H1 (cell line): ENCODE measurements at regions not wholly inside any gene's neighbourhood (a gene's known extent, or its start where the extent isn't known, plus 50 kb on each side); places are given as distances from the start of the nearest gene placed in this dataset.

Experiments used
- CTCF ChIA-PET: fragments of 300-600 bp; sonication (Branson Sonifier 250); formaldehyde crosslinking; loops from one replicate; lab custom pipeline; 2021; ENCODE audit not compliant: partially characterized antibody; lab: Charles Lee
- POLR2A ChIA-PET: fragments of 300-600 bp; sonication (Branson Sonifier 250); formaldehyde crosslinking; loops from one replicate; lab custom pipeline; 2021; ENCODE audit warnings: inconsistent platforms; ENCODE audit not compliant: partially characterized antibody; lab: Charles Lee
- DNase-seq, 2 experiments: peaks; one replicate each; pipeline versions ENCODE4 v3.0.0 to v3.0.0-alpha.2; 2010 to 2022; ENCODE audit warnings: low spot score in 2 of 2, low read depth in 1 of 2, mixed read lengths in 1 of 2
- FAIRE-seq: peaks from 2 replicates; lab custom pipeline; 2011; peaks lifted over from hg19 to GRCh38; lab: Jason Lieb, UNC
- H2AFZ ChIP-seq: 2 replicates; pipeline ENCODE4 v1.8.1; 2012; ENCODE audit warnings: low read length, inconsistent platforms
- H2AK5ac ChIP-seq: 2 replicates; pipeline ENCODE4 v1.6.1; 2013; ENCODE audit warnings: low read depth, low read length
- H2BK120ac ChIP-seq: replicated peaks from 2 replicates; pipeline ENCODE3; 2013; ENCODE audit warnings: low read depth, low read length, inconsistent platforms
- H2BK12ac ChIP-seq: 2 replicates; pipeline ENCODE4 v1.6.1; 2013; ENCODE audit warnings: low read depth, low read length
- H2BK15ac ChIP-seq: 2 replicates; pipeline ENCODE4 v1.6.1; 2013; ENCODE audit warnings: low read length
- H2BK20ac ChIP-seq: 2 replicates; pipeline ENCODE4 v1.6.1; 2013; ENCODE audit warnings: low read length
- H2BK5ac ChIP-seq: 2 replicates; pipeline ENCODE4 v1.6.1; 2013; ENCODE audit warnings: low read depth, low read length
- H3K14ac ChIP-seq: 2 replicates; pipeline ENCODE4 v1.6.1; 2013; ENCODE audit warnings: inconsistent platforms; ENCODE audit not compliant: insufficient read length
- H3K18ac ChIP-seq: 2 replicates; pipeline ENCODE4 v1.6.1; 2013; ENCODE audit warnings: low read length; ENCODE audit errors: extremely low read depth
- H3K23ac ChIP-seq: 2 replicates; pipeline ENCODE4 v1.6.1; 2013; ENCODE audit warnings: inconsistent platforms; ENCODE audit not compliant: insufficient read length
- H3K23me2 ChIP-seq: 2 replicates; pipeline ENCODE4 v1.6.1; 2013; ENCODE audit warnings: low read depth, low read length
- H3K27ac ChIP-seq: 2 replicates; pipeline ENCODE4 v1.6.1; 2011; ENCODE audit warnings: low read depth, low read length, inconsistent platforms
- H3K27me3 ChIP-seq, 4 experiments: replicated peaks in 1 of 4; 1 replicate in 1 of 4; 2 replicates in 3 of 4; pipeline versions ENCODE4 v1.6.1 to v1.8.1; 2011 to 2013; ENCODE audit warnings: low read length in 3 of 4, mild to moderate bottlenecking in 3 of 4, inconsistent platforms in 2 of 4, mixed read lengths in 2 of 4, moderate library complexity in 1 of 4; ENCODE audit not compliant: control insufficient read depth in 3 of 4, insufficient read depth in 3 of 4; ENCODE audit errors: extremely low read depth in 1 of 4
- H3K36me3 ChIP-seq, 4 experiments: 2 replicates each; pipeline versions ENCODE4 v1.6.1 to v1.8.1; 2011 to 2013; ENCODE audit warnings: mild to moderate bottlenecking in 4 of 4, low read length in 3 of 4, moderate library complexity in 2 of 4, control low read depth in 1 of 4, inconsistent platforms in 1 of 4; ENCODE audit not compliant: insufficient read depth in 4 of 4, control insufficient read depth in 2 of 4
- H3K4ac ChIP-seq: replicated peaks from 2 replicates; pipeline ENCODE3; 2013; ENCODE audit warnings: low read length, low read depth, mixed read lengths, inconsistent platforms; ENCODE audit not compliant: insufficient read length
- H3K4me1 ChIP-seq, 4 experiments: replicated peaks in 1 of 4; 1 replicate in 1 of 4; 2 replicates in 3 of 4; pipeline versions ENCODE4 v1.6.1 to v1.8.1; 2011 to 2013; ENCODE audit warnings: low read length in 3 of 4, inconsistent platforms in 2 of 4, mixed read lengths in 1 of 4; ENCODE audit not compliant: insufficient read depth in 4 of 4, control insufficient read depth in 3 of 4
- H3K4me2 ChIP-seq, 2 experiments: 2 replicates each; pipeline versions ENCODE4 v1.6.1 to v1.8.1; 2011 to 2013; ENCODE audit warnings: low read depth in 2 of 2, low read length in 2 of 2, control low read depth in 1 of 2, inconsistent platforms in 1 of 2, mild to moderate bottlenecking in 1 of 2; ENCODE audit not compliant: insufficient read depth in 1 of 2
- H3K4me3 ChIP-seq, 4 experiments: fragments of 200-600, 300-600 bp in 1 of 4; sonication (generic), shearing (Covaris generic), sonication (Bioruptor Twin) in 1 of 4; 2 replicates each; pipeline versions ENCODE4 v1.5.1 to v1.8.1; 2011 to 2016; ENCODE audit warnings: low read length in 4 of 4, low read depth in 3 of 4, control low read depth in 2 of 4, inconsistent platforms in 2 of 4, mild to moderate bottlenecking in 2 of 4, mixed read lengths in 1 of 4, moderate library complexity in 1 of 4; ENCODE audit not compliant: insufficient read depth in 2 of 4; ENCODE audit errors: extremely low read depth in 1 of 4
- H3K56ac ChIP-seq: replicated peaks from 2 replicates; pipeline ENCODE3; 2013; ENCODE audit warnings: low read depth, mild to moderate bottlenecking, mixed read lengths, low read length, inconsistent platforms; ENCODE audit not compliant: insufficient read length
- H3K79me1 ChIP-seq: 2 replicates; pipeline ENCODE4 v1.6.1; 2013; ENCODE audit warnings: low read depth, low read length, control low read depth
- H3K79me2 ChIP-seq, 2 experiments: 2 replicates each; pipeline versions ENCODE4 v1.6.1 to v1.8.1; 2012 to 2013; ENCODE audit warnings: low read length in 2 of 2, mild to moderate bottlenecking in 2 of 2, inconsistent platforms in 1 of 2; ENCODE audit not compliant: insufficient read depth in 2 of 2, control insufficient read depth in 1 of 2
- H3K9ac ChIP-seq, 4 experiments: replicated peaks in 1 of 4; 1 replicate in 1 of 4; 2 replicates in 3 of 4; pipeline versions ENCODE4 v1.6.1 to v1.8.1; 2011 to 2013; ENCODE audit warnings: low read depth in 3 of 4, low read length in 3 of 4, control low read depth in 2 of 4, mild to moderate bottlenecking in 2 of 4, moderate library complexity in 2 of 4, inconsistent platforms in 1 of 4; ENCODE audit errors: extremely low read depth in 1 of 4
- H3K9me3 ChIP-seq, 2 experiments: 2 replicates each; pipeline versions ENCODE4 v1.6.1 to v1.8.1; 2012 to 2013; ENCODE audit warnings: mild to moderate bottlenecking in 2 of 2, moderate library complexity in 2 of 2, control low read depth in 1 of 2, inconsistent platforms in 1 of 2, low read depth in 1 of 2, low read length in 1 of 2, mixed read lengths in 1 of 2; ENCODE audit not compliant: insufficient read depth in 2 of 2
- H4K20me1 ChIP-seq, 2 experiments: replicated peaks in 1 of 2; 2 replicates each; pipeline versions ENCODE3 to v1.8.1; 2011 to 2013; ENCODE audit warnings: inconsistent platforms in 2 of 2, low read length in 2 of 2, mild to moderate bottlenecking in 1 of 2; ENCODE audit not compliant: insufficient read depth in 2 of 2, control insufficient read depth in 1 of 2
- H4K5ac ChIP-seq: 2 replicates; pipeline ENCODE4 v1.6.1; 2013; ENCODE audit warnings: low read length, low read depth, mixed read lengths, inconsistent platforms; ENCODE audit not compliant: insufficient read length
- H4K8ac ChIP-seq: 2 replicates; pipeline ENCODE4 v1.8.0; 2013; ENCODE audit warnings: mild to moderate bottlenecking, moderate library complexity, low read length, inconsistent platforms; ENCODE audit not compliant: insufficient read depth; ENCODE audit errors: extremely low read depth
- H4K91ac ChIP-seq: replicated peaks from 2 replicates; pipeline ENCODE3; 2013; ENCODE audit warnings: low read length, mixed read lengths, inconsistent platforms; ENCODE audit not compliant: insufficient read length
- CBX8 ChIP-seq: fragments of 300-800, 300-1000 bp; sonication (generic); IDR thresholded peaks from 2 replicates; pipeline ENCODE4 v1.7.1; 2016; ENCODE audit warnings: low read depth, low read length, borderline replicate concordance
- TAF7 ChIP-seq: optimal IDR thresholded peaks from 2 replicates; pipeline ENCODE3; 2011; ENCODE audit warnings: low read depth, mild to moderate bottlenecking, inconsistent platforms, low read length, moderate library complexity, borderline replicate concordance
- WGBS, 2 experiments: shearing (Covaris generic) in 1 of 2; methylation state at CpG; one replicate each; pipeline versions ENCODE4 v1.1.6 to v1.1.7; 2013 to 2015; ENCODE audit warnings: low lambda C conversion rate in 2 of 2, mixed read lengths in 2 of 2, inconsistent platforms in 1 of 2, low coverage in 1 of 2, missing lambda C conversion rate in 1 of 2; ENCODE audit not compliant: insufficient replicate concordance in 2 of 2, insufficient coverage in 1 of 2, insufficient read length in 1 of 2; ENCODE audit errors: extremely low coverage in 1 of 2, missing lambda C conversion rate in 1 of 2; 5-methylcytosine and 5-hydroxymethylcytosine counted together
- TF ChIP-seq, protein P1 (sequence below): IDR thresholded peaks from 2 replicates; pipeline ENCODE4 v1.6.1; 2011; ENCODE audit warnings: low read depth, mild to moderate bottlenecking, low read length; ENCODE audit not compliant: insufficient read depth

DNA sequence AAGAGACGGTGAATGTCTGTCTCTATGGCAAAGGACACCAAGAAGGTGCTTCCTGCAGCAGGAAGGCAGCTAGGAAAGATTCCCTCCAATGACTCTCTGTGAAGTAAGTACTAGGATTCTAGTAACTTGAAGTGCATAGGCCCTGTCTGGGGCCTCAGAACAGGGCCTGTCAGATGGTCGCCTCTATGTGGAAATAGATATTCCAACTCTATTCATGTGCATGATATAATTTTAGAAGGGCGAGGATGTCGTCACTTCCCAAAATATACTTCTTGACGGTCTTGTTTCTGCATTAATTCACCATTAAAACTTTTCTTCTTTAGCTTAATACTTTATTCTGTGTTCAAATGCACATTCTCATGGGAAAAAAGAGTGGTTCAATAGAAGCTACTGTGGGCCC, 167.0 kb downstream of the TLE3 start:
- Histone ChIP-seq H2BK120ac (no peak overlapping the region), H2BK15ac (no peak overlapping the region), H3K23ac (no peak overlapping the region), H4K5ac (no peak overlapping the region), H3K14ac (no peak overlapping the region), H3K9ac (no peak overlapping the region), H3K9me3 (peaks cover 7 to 8% of the 10 kb centered on the region in 2 experiments), H3K4ac (no peak overlapping the region), H3K56ac (no peak overlapping the region), H2BK20ac (no peak overlapping the region), H3K79me2 (no peaks in the 10 kb centered on the region), H3K27ac (no peak overlapping the region), H2AK5ac (no peak overlapping the region), H3K4me3 (no peak overlapping the region), H3K23me2 (no peaks in the 10 kb centered on the region), H2AFZ (no peak overlapping the region), H3K4me2 (no peak overlapping the region), H2BK5ac (no peak overlapping the region), H2BK12ac (no peak overlapping the region), H3K36me3 (no peaks in the 10 kb centered on the region), H4K8ac (no peak overlapping the region), H4K91ac (no peak overlapping the region), H3K27me3 (no peaks in the 10 kb centered on the region), H3K4me1 (no peaks in the 10 kb centered on the region), H4K20me1 (no peaks in the 10 kb centered on the region), H3K18ac (no peak overlapping the region), H3K79me1 (no peaks in the 10 kb centered on the region)
- DNase-seq (no peak), FAIRE-seq (no peak)
- TF ChIP-seq, protein P1, sequence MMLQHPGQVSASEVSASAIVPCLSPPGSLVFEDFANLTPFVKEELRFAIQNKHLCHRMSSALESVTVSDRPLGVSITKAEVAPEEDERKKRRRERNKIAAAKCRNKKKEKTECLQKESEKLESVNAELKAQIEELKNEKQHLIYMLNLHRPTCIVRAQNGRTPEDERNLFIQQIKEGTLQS, result no peak
- no peak for TF ChIP-seq TAF7
- TF ChIP-seq CBX8, result no peak
- 85% methylated on average over 5 of the region's 5 CpGs; no CpG with 5 or more reads in 1 of the 2 experiments for WGBS, 2 experiments
- ChIA-PET POLR2A (no interaction called here), CTCF (interaction anchor here (0.6 to 1.1 kb wide), 2 partner anchors 321 to 396 kb away, joined by 3 read pairs; no protein-coding TSS in a partner anchor)
